ENCODE measurements at regions not wholly inside any gene's neighbourhood (a gene's known extent, or its start where the extent isn't known, plus 50 kb on each side); places are given as distances from the start of the nearest gene placed in this dataset.

- no peaks in the 10 kb centered on the region for H4K20me1 ChIP-seq (ENCODE audit: control insufficient read depth, extremely low read depth, insufficient read depth, low read length)
- H3K27me3 ChIP-seq (ENCODE audit: control insufficient read depth, extremely low read depth, insufficient read depth, low read length), result no peaks in the 10 kb centered on the region
- FAIRE-seq (no peak), DNase-seq (ENCODE audit: low read depth, low spot score) (no peak)
- dilution Hi-C loops (cut with MboI; ENCODE audit: extremely low pct_ligation_motif_present, low sequenced_read_pairs), result no loop called here
- H3K4me2 ChIP-seq (ENCODE audit: control insufficient read depth, extremely low read depth, insufficient read depth, low read depth, low read length), result no peak overlapping the region
- H3K9ac ChIP-seq (ENCODE audit: control insufficient read depth, extremely low read depth, insufficient read depth, low read length), result no peak overlapping the region
- H3K36me3 ChIP-seq (ENCODE audit: control insufficient read depth in 2 of 2, extremely low read depth in 1 of 2, insufficient read depth in 2 of 2, low read length in 2 of 2), result no peaks in the 10 kb centered on the region
- H3K4me1 ChIP-seq (ENCODE audit: control insufficient read depth, extremely low read depth, insufficient read depth, low read length), result no peaks in the 10 kb centered on the region
- H3K27ac ChIP-seq (ENCODE audit: control insufficient read depth, insufficient read depth, low read length), result no peak overlapping the region
- H3K9me1 ChIP-seq (ENCODE audit: control insufficient read depth, extremely low read depth, insufficient read depth, low read length), result no peaks in the 10 kb centered on the region
- H3K79me2 ChIP-seq (ENCODE audit: control insufficient read depth, insufficient read depth, low read length), result no peaks in the 10 kb centered on the region
- no peak overlapping the region for H3K4me3 ChIP-seq (ENCODE audit: control insufficient read depth in 2 of 3, extremely low read depth in 1 of 3, insufficient read depth in 2 of 3, low read depth in 1 of 3, low read length in 3 of 3)
- no peak overlapping the region for H2AFZ ChIP-seq (ENCODE audit: control insufficient read depth, low read length)
- TF ChIP-seq EZH2 (IDR thresholded peaks at IDR 0.05; ENCODE audit: low read length) (no peak), CTCF (optimal IDR thresholded peaks at IDR 0.05 in 1 of 3, IDR thresholded peaks at IDR 0.05 in 1 of 3, conservative IDR thresholded peaks at IDR 0.05 in 1 of 3; ENCODE audit: extremely low read depth in 1 of 3, insufficient read depth in 2 of 3, low read length in 3 of 3) (no peak)
- H3K9me3 ChIP-seq (ENCODE audit: control insufficient read depth, low read depth, low read length), result no peaks in the 10 kb centered on the region
Observed at GRCh38 chr6:91645811-91646210, 1058.9 kb upstream of the MAP3K7 start.

- no peaks in the 10 kb centered on the region for H3K79me2 ChIP-seq (ENCODE audit: control insufficient read depth, insufficient read depth, low read length)
Observed at GRCh38 chr6:91637217-91637616, 1050.3 kb upstream of the MAP3K7 start.

More at GRCh38 chr6:91637217-91637616, 1050.3 kb upstream of the MAP3K7 start:
- dilution Hi-C loops (cut with MboI; ENCODE audit: extremely low pct_ligation_motif_present, low sequenced_read_pairs), result no loop called here
- FAIRE-seq (no peak), DNase-seq (ENCODE audit: low read depth, low spot score) (no peak)
- no peaks in the 10 kb centered on the region for H3K36me3 ChIP-seq (ENCODE audit: control insufficient read depth in 2 of 2, extremely low read depth in 1 of 2, insufficient read depth in 2 of 2, low read length in 2 of 2)
- H3K9ac ChIP-seq (ENCODE audit: control insufficient read depth, extremely low read depth, insufficient read depth, low read length), result no peak overlapping the region
- H3K27me3 ChIP-seq (ENCODE audit: control insufficient read depth, extremely low read depth, insufficient read depth, low read length), result no peaks in the 10 kb centered on the region
- no peak overlapping the region for H3K4me2 ChIP-seq (ENCODE audit: control insufficient read depth, extremely low read depth, insufficient read depth, low read depth, low read length)
- no peak overlapping the region for H3K4me3 ChIP-seq (ENCODE audit: control insufficient read depth in 2 of 3, extremely low read depth in 1 of 3, insufficient read depth in 2 of 3, low read depth in 1 of 3, low read length in 3 of 3)
- no peaks in the 10 kb centered on the region for H3K4me1 ChIP-seq (ENCODE audit: control insufficient read depth, extremely low read depth, insufficient read depth, low read length)
- no peak overlapping the region for H3K27ac ChIP-seq (ENCODE audit: control insufficient read depth, insufficient read depth, low read length)
- TF ChIP-seq CTCF (optimal IDR thresholded peaks at IDR 0.05 in 1 of 3, IDR thresholded peaks at IDR 0.05 in 1 of 3, conservative IDR thresholded peaks at IDR 0.05 in 1 of 3; ENCODE audit: extremely low read depth in 1 of 3, insufficient read depth in 2 of 3, low read length in 3 of 3), result no peak
- no peak for TF ChIP-seq EZH2 (IDR thresholded peaks at IDR 0.05; ENCODE audit: low read length)
- no peaks in the 10 kb centered on the region for H3K9me3 ChIP-seq (ENCODE audit: control insufficient read depth, low read depth, low read length)
- H2AFZ ChIP-seq (ENCODE audit: control insufficient read depth, low read length), result no peak overlapping the region
- no peaks in the 10 kb centered on the region for H4K20me1 ChIP-seq (ENCODE audit: control insufficient read depth, extremely low read depth, insufficient read depth, low read length)
- no peaks in the 10 kb centered on the region for H3K9me1 ChIP-seq (ENCODE audit: control insufficient read depth, extremely low read depth, insufficient read depth, low read length)

Measured in keratinocyte (primary cell).